B cell (primary cell): ENCODE measurements at regions not wholly inside any gene's neighbourhood (a gene's known extent, or its start where the extent isn't known, plus 50 kb on each side); places are given as distances from the start of the nearest gene placed in this dataset.

Experiments used
- CTCF ChIP-seq: fragments of 200-600 bp; IDR thresholded peaks from one replicate; pipeline ENCODE4 v1.8.0; 2022; ENCODE audit warnings: antibody characterized with exemption, mild to moderate bottlenecking
- EZH2 ChIP-seq: IDR thresholded peaks from 2 replicates; pipeline ENCODE4 v1.6.1; 2012; ENCODE audit warnings: borderline replicate concordance, low read depth, mild to moderate bottlenecking, moderate library complexity, low read length; ENCODE audit not compliant: insufficient read depth, poor library complexity, severe bottlenecking

GRCh38 chr13:44244288-44244687 is 129.3 kb upstream of the SERP2 start:
- TF ChIP-seq CTCF (no peak), EZH2 (no peak)
